Liver (tissue), 8 donors: ENCODE measurements at regions not wholly inside any gene's neighbourhood (a gene's known extent, or its start where the extent isn't known, plus 50 kb on each side); places are given as distances from the start of the nearest gene placed in this dataset.

Experiments used
- DNase-seq: peaks from one replicate; pipeline ENCODE4 v3.0.0-alpha.2; 2017; ENCODE audit warnings: low spot score
- H3K27ac ChIP-seq, 2 donors: one replicate each; pipeline ENCODE4 v1.7.0; 2013; ENCODE audit warnings: inconsistent platforms in 2 of 2, low read length in 2 of 2, control low read depth in 1 of 2, low read depth in 1 of 2, mild to moderate bottlenecking in 1 of 2
- H3K27me3 ChIP-seq, 4 donors: one replicate each; pipeline versions ENCODE4 v1.6.1 to v1.7.0; 2013; ENCODE audit warnings: low read length in 3 of 4, inconsistent platforms in 1 of 4, mild to moderate bottlenecking in 1 of 4, moderate library complexity in 1 of 4; ENCODE audit not compliant: control insufficient read depth in 4 of 4, insufficient read depth in 4 of 4
- H3K36me3 ChIP-seq, 4 donors: one replicate each; pipeline versions ENCODE4 v1.6.1 to v1.7.0; 2013; ENCODE audit warnings: low read length in 3 of 4, mild to moderate bottlenecking in 3 of 4, low read depth in 1 of 4, moderate library complexity in 1 of 4; ENCODE audit not compliant: control insufficient read depth in 4 of 4, insufficient read depth in 3 of 4
- H3K4me1 ChIP-seq, 4 donors: one replicate each; pipeline versions ENCODE4 v1.6.1 to v1.7.0; 2013; ENCODE audit warnings: low read length in 3 of 4, mild to moderate bottlenecking in 3 of 4, moderate library complexity in 1 of 4; ENCODE audit not compliant: control insufficient read depth in 4 of 4, insufficient read depth in 4 of 4
- H3K4me3 ChIP-seq, 3 donors: one replicate each; pipeline versions ENCODE4 v1.6.1 to v1.7.0; 2013; ENCODE audit warnings: low read length in 3 of 3, control low read depth in 1 of 3, low read depth in 1 of 3, mild to moderate bottlenecking in 1 of 3
- H3K9ac ChIP-seq, 2 donors: one replicate each; pipeline ENCODE4 v1.7.0; 2013; ENCODE audit warnings: low read length in 2 of 2, mild to moderate bottlenecking in 2 of 2, moderate library complexity in 2 of 2, control low read depth in 1 of 2, low read depth in 1 of 2
- H3K9me3 ChIP-seq, 4 donors: one replicate each; pipeline versions ENCODE4 v1.6.1 to v1.7.0; 2013; ENCODE audit warnings: low read length in 3 of 4; ENCODE audit not compliant: control insufficient read depth in 4 of 4
- FOXA1 ChIP-seq: IDR thresholded peaks from 2 replicates; pipeline ENCODE4 v1.6.1; 2016; ENCODE audit warnings: antibody characterized with exemption
- FOXA2 ChIP-seq: IDR thresholded peaks from 2 replicates; pipeline ENCODE4 v1.6.1; 2016; ENCODE audit warnings: antibody characterized with exemption
- GABPA ChIP-seq, 2 donors: IDR thresholded peaks in 1 of 2; conservative IDR thresholded peaks in 1 of 2; 2 replicates each; pipeline ENCODE4 v1.6.1; 2016; ENCODE audit warnings: antibody characterized with exemption in 2 of 2, mild to moderate bottlenecking in 1 of 2, moderate library complexity in 1 of 2
- HNF4A ChIP-seq, 2 donors: conservative IDR thresholded peaks; 2 replicates each; pipeline ENCODE4 v1.6.1; 2016; ENCODE audit warnings: antibody characterized with exemption in 2 of 2, mild to moderate bottlenecking in 2 of 2
- HNF4G ChIP-seq: IDR thresholded peaks from 2 replicates; pipeline ENCODE4 v1.6.1; 2016; ENCODE audit warnings: antibody characterized with exemption
- JUND ChIP-seq, 2 donors: IDR thresholded peaks; 2 replicates each; pipeline ENCODE4 v1.6.1; 2016; ENCODE audit warnings: antibody characterized with exemption in 2 of 2
- NR2F2 ChIP-seq: IDR thresholded peaks from 2 replicates; pipeline ENCODE4 v1.6.1; 2016; ENCODE audit warnings: antibody characterized with exemption
- RXRA ChIP-seq, 2 donors: IDR thresholded peaks; 2 replicates each; pipeline ENCODE4 v1.6.1; 2017 to 2018; ENCODE audit warnings: antibody characterized with exemption in 2 of 2, mild to moderate bottlenecking in 1 of 2
- SP1 ChIP-seq: IDR thresholded peaks from 2 replicates; pipeline ENCODE4 v1.6.1; 2018; ENCODE audit warnings: antibody characterized with exemption, mild to moderate bottlenecking
- TAF1 ChIP-seq: conservative IDR thresholded peaks from 2 replicates; pipeline ENCODE4 v1.6.1; 2016; ENCODE audit warnings: antibody characterized with exemption, mild to moderate bottlenecking
- YY1 ChIP-seq: IDR thresholded peaks from 2 replicates; pipeline ENCODE4 v1.6.1; 2016; ENCODE audit warnings: antibody characterized with exemption, mild to moderate bottlenecking
- WGBS: extraction: QIAGEN DNeasy Blood & Tissue Kit; methylation state at CpG from one replicate; pipeline ENCODE4 v1.1.7; 2013; 5-methylcytosine and 5-hydroxymethylcytosine counted together
- TF ChIP-seq, protein P1 (sequence below): IDR thresholded peaks from 2 replicates; pipeline ENCODE4 v1.6.1; 2016; ENCODE audit warnings: antibody characterized with exemption, mild to moderate bottlenecking
- TF ChIP-seq, protein P2 (sequence below): fragments of 150-350 bp; IDR thresholded peaks from 2 replicates; pipeline ENCODE4 v1.5.1; 2017; ENCODE audit warnings: improper control_type of control experiment, low read depth, low read length; ENCODE audit not compliant: missing input control
- TF ChIP-seq, protein P3 (sequence below): IDR thresholded peaks from 2 replicates; pipeline ENCODE4 v1.6.1; 2016; ENCODE audit warnings: antibody characterized with exemption
- TF ChIP-seq, protein P4 (sequence below): IDR thresholded peaks from 2 replicates; pipeline ENCODE4 v1.6.1; 2016; ENCODE audit warnings: antibody characterized with exemption
- donor health status: healthy.
- donor health status: healthy.
- donor health status: healthy.
- donor health status: healthy.
- donor health status: healthy.

DNA sequence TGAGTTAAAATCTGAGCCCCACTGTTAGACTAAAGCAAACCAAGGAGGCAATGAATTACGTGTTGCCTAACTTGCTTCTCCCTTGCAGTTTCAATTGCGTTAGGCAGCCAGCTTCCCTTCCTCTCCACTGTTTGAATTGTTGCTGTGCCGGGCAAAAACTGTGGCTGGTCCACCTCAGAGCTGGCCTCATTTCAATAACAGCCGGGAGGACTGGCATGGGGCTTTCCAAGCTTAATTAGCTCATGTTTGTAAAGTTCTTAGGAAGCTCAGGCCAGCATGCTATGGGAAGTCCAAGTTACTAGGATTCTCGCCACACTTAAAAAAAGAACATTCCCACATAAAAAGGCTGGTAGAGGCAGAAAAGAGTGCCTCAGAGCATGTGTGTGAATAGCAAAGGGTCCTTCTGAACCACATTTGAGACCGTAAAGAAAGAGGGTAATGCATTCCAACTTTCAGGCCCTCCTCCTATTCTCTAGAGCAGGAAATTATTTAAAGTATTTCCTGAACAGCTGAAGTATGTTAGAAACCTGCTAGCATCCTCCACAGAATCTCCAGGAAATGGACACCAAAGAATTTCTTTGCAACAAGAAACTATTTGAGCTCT lies 79.0 kb upstream of the SMURF2 start:
- H3K9ac ChIP-seq: no peak overlapping the region
- no peak for DNase-seq
- WGBS: 45% methylated on average over 6 of the region's 6 CpGs

More for the DNA sequence above, 79.0 kb upstream of the SMURF2 start:
- no peaks in the 10 kb centered on the region for H3K27me3 ChIP-seq
- H3K27ac ChIP-seq: no peak overlapping the region
- no peaks in the 10 kb centered on the region for H3K36me3 ChIP-seq
- H3K9me3 ChIP-seq: no peaks in the 10 kb centered on the region
- TF ChIP-seq, protein P1, sequence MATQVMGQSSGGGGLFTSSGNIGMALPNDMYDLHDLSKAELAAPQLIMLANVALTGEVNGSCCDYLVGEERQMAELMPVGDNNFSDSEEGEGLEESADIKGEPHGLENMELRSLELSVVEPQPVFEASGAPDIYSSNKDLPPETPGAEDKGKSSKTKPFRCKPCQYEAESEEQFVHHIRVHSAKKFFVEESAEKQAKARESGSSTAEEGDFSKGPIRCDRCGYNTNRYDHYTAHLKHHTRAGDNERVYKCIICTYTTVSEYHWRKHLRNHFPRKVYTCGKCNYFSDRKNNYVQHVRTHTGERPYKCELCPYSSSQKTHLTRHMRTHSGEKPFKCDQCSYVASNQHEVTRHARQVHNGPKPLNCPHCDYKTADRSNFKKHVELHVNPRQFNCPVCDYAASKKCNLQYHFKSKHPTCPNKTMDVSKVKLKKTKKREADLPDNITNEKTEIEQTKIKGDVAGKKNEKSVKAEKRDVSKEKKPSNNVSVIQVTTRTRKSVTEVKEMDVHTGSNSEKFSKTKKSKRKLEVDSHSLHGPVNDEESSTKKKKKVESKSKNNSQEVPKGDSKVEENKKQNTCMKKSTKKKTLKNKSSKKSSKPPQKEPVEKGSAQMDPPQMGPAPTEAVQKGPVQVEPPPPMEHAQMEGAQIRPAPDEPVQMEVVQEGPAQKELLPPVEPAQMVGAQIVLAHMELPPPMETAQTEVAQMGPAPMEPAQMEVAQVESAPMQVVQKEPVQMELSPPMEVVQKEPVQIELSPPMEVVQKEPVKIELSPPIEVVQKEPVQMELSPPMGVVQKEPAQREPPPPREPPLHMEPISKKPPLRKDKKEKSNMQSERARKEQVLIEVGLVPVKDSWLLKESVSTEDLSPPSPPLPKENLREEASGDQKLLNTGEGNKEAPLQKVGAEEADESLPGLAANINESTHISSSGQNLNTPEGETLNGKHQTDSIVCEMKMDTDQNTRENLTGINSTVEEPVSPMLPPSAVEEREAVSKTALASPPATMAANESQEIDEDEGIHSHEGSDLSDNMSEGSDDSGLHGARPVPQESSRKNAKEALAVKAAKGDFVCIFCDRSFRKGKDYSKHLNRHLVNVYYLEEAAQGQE: no peak
- TF ChIP-seq GABPA (IDR thresholded peaks at IDR 0.05 in 1 of 2, conservative IDR thresholded peaks at IDR 0.05 in 1 of 2) (no peak), RXRA (IDR thresholded peaks at IDR 0.05) (no peak), HNF4A (conservative IDR thresholded peaks at IDR 0.05) (no peak), FOXA2 (no peak), HNF4G (no peak), FOXA1 (no peak), JUND (IDR thresholded peaks at IDR 0.05) (no peak), SP1 (no peak), YY1 (no peak), TAF1 (no peak), NR2F2 (no peak)
- TF ChIP-seq, protein P2, sequence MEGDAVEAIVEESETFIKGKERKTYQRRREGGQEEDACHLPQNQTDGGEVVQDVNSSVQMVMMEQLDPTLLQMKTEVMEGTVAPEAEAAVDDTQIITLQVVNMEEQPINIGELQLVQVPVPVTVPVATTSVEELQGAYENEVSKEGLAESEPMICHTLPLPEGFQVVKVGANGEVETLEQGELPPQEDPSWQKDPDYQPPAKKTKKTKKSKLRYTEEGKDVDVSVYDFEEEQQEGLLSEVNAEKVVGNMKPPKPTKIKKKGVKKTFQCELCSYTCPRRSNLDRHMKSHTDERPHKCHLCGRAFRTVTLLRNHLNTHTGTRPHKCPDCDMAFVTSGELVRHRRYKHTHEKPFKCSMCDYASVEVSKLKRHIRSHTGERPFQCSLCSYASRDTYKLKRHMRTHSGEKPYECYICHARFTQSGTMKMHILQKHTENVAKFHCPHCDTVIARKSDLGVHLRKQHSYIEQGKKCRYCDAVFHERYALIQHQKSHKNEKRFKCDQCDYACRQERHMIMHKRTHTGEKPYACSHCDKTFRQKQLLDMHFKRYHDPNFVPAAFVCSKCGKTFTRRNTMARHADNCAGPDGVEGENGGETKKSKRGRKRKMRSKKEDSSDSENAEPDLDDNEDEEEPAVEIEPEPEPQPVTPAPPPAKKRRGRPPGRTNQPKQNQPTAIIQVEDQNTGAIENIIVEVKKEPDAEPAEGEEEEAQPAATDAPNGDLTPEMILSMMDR: no peak
- TF ChIP-seq, protein P3, sequence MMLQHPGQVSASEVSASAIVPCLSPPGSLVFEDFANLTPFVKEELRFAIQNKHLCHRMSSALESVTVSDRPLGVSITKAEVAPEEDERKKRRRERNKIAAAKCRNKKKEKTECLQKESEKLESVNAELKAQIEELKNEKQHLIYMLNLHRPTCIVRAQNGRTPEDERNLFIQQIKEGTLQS: no peak
- TF ChIP-seq, protein P4, sequence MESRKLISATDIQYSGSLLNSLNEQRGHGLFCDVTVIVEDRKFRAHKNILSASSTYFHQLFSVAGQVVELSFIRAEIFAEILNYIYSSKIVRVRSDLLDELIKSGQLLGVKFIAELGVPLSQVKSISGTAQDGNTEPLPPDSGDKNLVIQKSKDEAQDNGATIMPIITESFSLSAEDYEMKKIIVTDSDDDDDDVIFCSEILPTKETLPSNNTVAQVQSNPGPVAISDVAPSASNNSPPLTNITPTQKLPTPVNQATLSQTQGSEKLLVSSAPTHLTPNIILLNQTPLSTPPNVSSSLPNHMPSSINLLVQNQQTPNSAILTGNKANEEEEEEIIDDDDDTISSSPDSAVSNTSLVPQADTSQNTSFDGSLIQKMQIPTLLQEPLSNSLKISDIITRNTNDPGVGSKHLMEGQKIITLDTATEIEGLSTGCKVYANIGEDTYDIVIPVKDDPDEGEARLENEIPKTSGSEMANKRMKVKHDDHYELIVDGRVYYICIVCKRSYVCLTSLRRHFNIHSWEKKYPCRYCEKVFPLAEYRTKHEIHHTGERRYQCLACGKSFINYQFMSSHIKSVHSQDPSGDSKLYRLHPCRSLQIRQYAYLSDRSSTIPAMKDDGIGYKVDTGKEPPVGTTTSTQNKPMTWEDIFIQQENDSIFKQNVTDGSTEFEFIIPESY: no peak
- H3K4me1 ChIP-seq: no peaks in the 10 kb centered on the region
- no peak overlapping the region for H3K4me3 ChIP-seq
